ENCODE measurements at regions not wholly inside any gene's neighbourhood (a gene's known extent, or its start where the extent isn't known, plus 50 kb on each side); places are given as distances from the start of the nearest gene placed in this dataset.

- H3K27me3 ChIP-seq, result no peaks in the 10 kb centered on the region
- no peaks in the 10 kb centered on the region for H3K9me3 ChIP-seq
- no peak overlapping the region for H3K4me3 ChIP-seq
- no peak for DNase-seq
- no peak for TF ChIP-seq CTCF (IDR thresholded peaks at IDR 0.05)
- H3K36me3 ChIP-seq, result no peaks in the 10 kb centered on the region
- no peak overlapping the region for H3K27ac ChIP-seq
- intact Hi-C loops (cut with DNase I; ENCODE audit: low total_unique reads), result no loop called here
- no peaks in the 10 kb centered on the region for H3K4me1 ChIP-seq
Measured at GRCh38 chr4:151934766-151935165, 174.0 kb upstream of the GATB start.

GRCh38 chr4:151933122-151933827, 172.5 kb upstream of the GATB start:
- no peaks in the 10 kb centered on the region for H3K4me1 ChIP-seq
- H3K9me3 ChIP-seq, result no peaks in the 10 kb centered on the region
- H3K27me3 ChIP-seq, result no peaks in the 10 kb centered on the region
- intact Hi-C loops (cut with DNase I; ENCODE audit: low total_unique reads), result no loop called here
- H3K4me3 ChIP-seq, result no peak overlapping the region
- DNase-seq, result no peak
- H3K27ac ChIP-seq, result no peak overlapping the region
- no peaks in the 10 kb centered on the region for H3K36me3 ChIP-seq
- no peak for TF ChIP-seq CTCF (IDR thresholded peaks at IDR 0.05)

GRCh38 chr4:151931563-151931962, 170.8 kb upstream of the GATB start:
- Histone ChIP-seq H3K36me3 (no peaks in the 10 kb centered on the region), H3K27ac (no peak overlapping the region), H3K4me1 (no peaks in the 10 kb centered on the region), H3K9me3 (no peaks in the 10 kb centered on the region), H3K27me3 (no peaks in the 10 kb centered on the region), H3K4me3 (no peak overlapping the region)
- no peak for TF ChIP-seq CTCF (IDR thresholded peaks at IDR 0.05)
- intact Hi-C loops (cut with DNase I; ENCODE audit: low total_unique reads), result no loop called here
- no peak for DNase-seq

GRCh38 chr4:151930372-151930771, 169.6 kb upstream of the GATB start:
- intact Hi-C loops (cut with DNase I; ENCODE audit: low total_unique reads), result no loop called here
- no peak for DNase-seq
- no peak for TF ChIP-seq CTCF (IDR thresholded peaks at IDR 0.05)
- Histone ChIP-seq H3K4me3 (no peak overlapping the region), H3K36me3 (no peaks in the 10 kb centered on the region), H3K4me1 (no peaks in the 10 kb centered on the region), H3K27me3 (no peaks in the 10 kb centered on the region), H3K9me3 (no peaks in the 10 kb centered on the region), H3K27ac (no peak overlapping the region)

- no peaks in the 10 kb centered on the region for H3K4me1 ChIP-seq
- H3K9me3 ChIP-seq, result no peaks in the 10 kb centered on the region
- H3K27me3 ChIP-seq, result no peaks in the 10 kb centered on the region
- H3K36me3 ChIP-seq, result no peaks in the 10 kb centered on the region
- no peak overlapping the region for H3K27ac ChIP-seq
- TF ChIP-seq CTCF (IDR thresholded peaks at IDR 0.05), result no peak
- DNase-seq, result no peak
- intact Hi-C loops (cut with DNase I; ENCODE audit: low total_unique reads), result no loop called here
- no peak overlapping the region for H3K4me3 ChIP-seq
Measured at GRCh38 chr4:151928112-151928511, 167.3 kb upstream of the GATB start.

- Histone ChIP-seq H3K27me3 (no peaks in the 10 kb centered on the region), H3K9me3 (no peaks in the 10 kb centered on the region), H3K27ac (no peak overlapping the region), H3K36me3 (no peaks in the 10 kb centered on the region), H3K4me3 (no peak overlapping the region), H3K4me1 (no peaks in the 10 kb centered on the region)
- DNase-seq, result no peak
- TF ChIP-seq CTCF (IDR thresholded peaks at IDR 0.05), result no peak
- intact Hi-C loops (cut with DNase I; ENCODE audit: low total_unique reads), result no loop called here
Measured at GRCh38 chr4:151922811-151923210, 162.0 kb upstream of the GATB start.
